GM21529 (cell line): ENCODE measurements at regions not wholly inside any gene's neighbourhood (a gene's known extent, or its start where the extent isn't known, plus 50 kb on each side); places are given as distances from the start of the nearest gene placed in this dataset.
"Not testable (repeated sequence)": the region's sequence is repeated elsewhere in the genome, so short reads cannot be mapped to it uniquely, and the experiment has no call there.

ENCODE experiments used
- ATAC-seq: cut with Tn5 transposase; IDR thresholded peaks from one replicate; pipeline ENCODE4 v1.9.1; 2021; ENCODE audit not compliant: unreplicated experiment

GRCh38 chr12:88854260-88854659 lies 274.0 kb upstream of the KITLG start:
- no peak for ATAC-seq

GRCh38 chr12:88847246-88847645 lies 267.0 kb upstream of the KITLG start:
- not testable (repeated sequence) for ATAC-seq

GRCh38 chr12:88844426-88844825 lies 264.2 kb upstream of the KITLG start:
- ATAC-seq = no peak

GRCh38 chr12:88842314-88842713 lies 262.0 kb upstream of the KITLG start:
- ATAC-seq = no peak

GRCh38 chr12:88839486-88839885 lies 259.2 kb upstream of the KITLG start:
- no peak for ATAC-seq

GRCh38 chr12:88836156-88836555 lies 255.9 kb upstream of the KITLG start:
- no peak for ATAC-seq

- no peak for ATAC-seq
Observed at GRCh38 chr12:88834226-88834625, 254.0 kb upstream of the KITLG start.

GRCh38 chr12:88833641-88834116 lies 253.4 kb upstream of the KITLG start:
- no peak for ATAC-seq

GRCh38 chr12:88828537-88828936 lies 248.3 kb upstream of the KITLG start:
- not testable (repeated sequence) for ATAC-seq

GRCh38 chr12:88820012-88820411 lies 239.7 kb upstream of the KITLG start:
- no peak for ATAC-seq

GRCh38 chr12:88816201-88816600 lies 235.9 kb upstream of the KITLG start:
- ATAC-seq = no peak

- ATAC-seq = no peak
Observed at GRCh38 chr12:88814779-88815178, 234.5 kb upstream of the KITLG start.

- no peak for ATAC-seq
Observed at GRCh38 chr12:88812610-88813009, 232.3 kb upstream of the KITLG start.

- no peak for ATAC-seq
Observed at GRCh38 chr12:88810806-88811205, 230.5 kb upstream of the KITLG start.

GRCh38 chr12:88809841-88810240 lies 229.6 kb upstream of the KITLG start:
- not testable (repeated sequence) for ATAC-seq

- no peak for ATAC-seq
Observed at GRCh38 chr12:88805692-88806091, 225.4 kb upstream of the KITLG start.

- no peak for ATAC-seq
Observed at GRCh38 chr12:88805286-88805685, 225.0 kb upstream of the KITLG start.

- no peak for ATAC-seq
Observed at GRCh38 chr12:88802096-88802706, 221.9 kb upstream of the KITLG start.

- ATAC-seq = no peak
Observed at GRCh38 chr12:88801227-88802095, 221.2 kb upstream of the KITLG start.

- no peak for ATAC-seq
Observed at GRCh38 chr12:88793096-88793495, 212.8 kb upstream of the KITLG start.

- ATAC-seq = no peak
Observed at GRCh38 chr12:88790231-88790630, 210.0 kb upstream of the KITLG start.

- no peak for ATAC-seq
Observed at GRCh38 chr12:88784166-88784565, 203.9 kb upstream of the KITLG start.
